RWPE1 (cell line): ENCODE measurements at regions not wholly inside any gene's neighbourhood (a gene's known extent, or its start where the extent isn't known, plus 50 kb on each side); places are given as distances from the start of the nearest gene placed in this dataset.

ENCODE experiments used
- CTCF ChIA-PET: fragments of 350-600 bp; sonication (Branson Sonifier 250); formaldehyde crosslinking; extraction: SDS; loops from one replicate; lab custom pipeline; 2021; lab: Yijun Ruan, JAX
- POLR2A ChIA-PET: fragments of 400-600 bp; formaldehyde crosslinking; extraction: SDS; loops from one replicate; lab custom pipeline; 2020; ENCODE audit warnings: antibody characterized with exemption; ENCODE audit not compliant: low non-redundant PET; lab: Yijun Ruan, JAX
- DNase-seq: peaks from one replicate; pipeline ENCODE4 v3.0.0; 2012; ENCODE audit warnings: low spot score
- H3K27ac ChIP-seq: fragments of 450-650 bp; 2 replicates; pipeline ENCODE4 v1.5.1; 2017
- CTCF ChIP-seq: fragments of 450-650 bp; conservative IDR thresholded peaks from 2 replicates; pipeline ENCODE4 v1.5.1; 2017; ENCODE audit warnings: low read depth, mild to moderate bottlenecking

GRCh38 chr4:122285285-122285684, 93.5 kb upstream of the ADAD1 start:
- ChIA-PET POLR2A (no interaction called here), CTCF (no interaction called here)
- H3K27ac ChIP-seq: no peak overlapping the region
- no peak for TF ChIP-seq CTCF
- DNase-seq: no peak

GRCh38 chr4:122293374-122294365, 85.1 kb upstream of the ADAD1 start:
- ChIA-PET POLR2A (no interaction called here), CTCF (interaction anchor here (0.7 kb wide), 1 partner anchor 327 kb away, joined by 3 read pairs; no protein-coding TSS in a partner anchor)
- no peak for TF ChIP-seq CTCF
- no peak for DNase-seq
- no peak overlapping the region for H3K27ac ChIP-seq

GRCh38 chr4:122297694-122298093, 81.1 kb upstream of the ADAD1 start:
- POLR2A ChIA-PET: no interaction called here
- DNase-seq: no peak
- H3K27ac ChIP-seq: no peak overlapping the region
- CTCF ChIA-PET: interaction anchor here (0.6 kb wide), 1 partner anchor 1185 kb away, joined by 4 read pairs; no protein-coding TSS in a partner anchor
- no peak for TF ChIP-seq CTCF

- ChIA-PET CTCF (no interaction called here), POLR2A (no interaction called here)
- no peak for DNase-seq
- H3K27ac ChIP-seq: no peak overlapping the region
- TF ChIP-seq CTCF: 0 out of 2 replicates have a peak, but pooled peaks have one; percentile 12
Observed at GRCh38 chr4:122300776-122301175, 78.0 kb upstream of the ADAD1 start.

GRCh38 chr4:122305853-122306252, 73.0 kb upstream of the ADAD1 start:
- ChIA-PET CTCF (interaction anchor here (0.6 kb wide), 1 partner anchor 17 kb away, joined by 3 read pairs; no protein-coding TSS in a partner anchor), POLR2A (no interaction called here)
- DNase-seq: no peak
- H3K27ac ChIP-seq: no peak overlapping the region
- no peak for TF ChIP-seq CTCF

GRCh38 chr4:122309988-122310626, 68.7 kb upstream of the ADAD1 start:
- POLR2A ChIA-PET: no interaction called here
- no peak overlapping the region for H3K27ac ChIP-seq
- CTCF ChIA-PET: interaction anchor here (0.6 to 0.7 kb wide), 2 partner anchors 32 to 51 kb away, joined by 3 to 4 read pairs; no protein-coding TSS in a partner anchor
- TF ChIP-seq CTCF: peak; percentile 50
- no peak for DNase-seq
